ENCODE measurements at regions not wholly inside any gene's neighbourhood (a gene's known extent, or its start where the extent isn't known, plus 50 kb on each side); places are given as distances from the start of the nearest gene placed in this dataset.
"Not testable (repeated sequence)": the region's sequence is repeated elsewhere in the genome, so short reads cannot be mapped to it uniquely, and the experiment has no call there.

- Histone ChIP-seq H3K36me3 (ENCODE audit: control insufficient read depth, insufficient read depth, low read length) (no peaks in the 10 kb centered on the region), H3K27me3 (ENCODE audit: control insufficient read depth, insufficient read depth, low read length) (no peaks in the 10 kb centered on the region), H3K4me3 (ENCODE audit: low read depth, low read length) (no peak overlapping the region)
- FAIRE-seq (no peak), DNase-seq (ENCODE audit: low read depth) (peak; percentile 63)
- no peak for TF ChIP-seq CTCF (IDR thresholded peaks at IDR 0.05; ENCODE audit: insufficient read depth, low read length, severe bottlenecking)
Measured at GRCh38 chr3:159674583-159674982, 314.1 kb upstream of the IL12A start.

DNA sequence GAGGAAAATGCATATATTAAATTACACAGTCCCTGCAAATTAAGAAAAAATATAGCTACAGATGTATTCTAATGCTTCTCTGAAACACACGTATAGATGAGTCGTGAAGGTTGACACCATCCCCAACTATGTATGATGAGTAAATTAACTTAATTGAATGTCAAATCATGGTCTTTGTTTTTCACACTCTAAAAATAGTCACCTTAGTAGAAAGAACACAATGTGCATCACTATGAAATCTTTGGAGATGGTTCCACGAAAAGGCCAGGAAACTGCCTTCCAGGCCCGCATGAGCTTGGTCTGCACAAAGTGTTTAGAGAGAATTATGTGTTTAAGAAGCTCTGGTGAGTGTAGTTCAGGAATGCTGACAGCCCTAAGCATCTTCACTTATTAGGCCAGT, 313.4 kb upstream of the IL12A start:
- no peak for TF ChIP-seq CTCF (IDR thresholded peaks at IDR 0.05; ENCODE audit: insufficient read depth, low read length, severe bottlenecking)
- no peak for FAIRE-seq

DNA sequence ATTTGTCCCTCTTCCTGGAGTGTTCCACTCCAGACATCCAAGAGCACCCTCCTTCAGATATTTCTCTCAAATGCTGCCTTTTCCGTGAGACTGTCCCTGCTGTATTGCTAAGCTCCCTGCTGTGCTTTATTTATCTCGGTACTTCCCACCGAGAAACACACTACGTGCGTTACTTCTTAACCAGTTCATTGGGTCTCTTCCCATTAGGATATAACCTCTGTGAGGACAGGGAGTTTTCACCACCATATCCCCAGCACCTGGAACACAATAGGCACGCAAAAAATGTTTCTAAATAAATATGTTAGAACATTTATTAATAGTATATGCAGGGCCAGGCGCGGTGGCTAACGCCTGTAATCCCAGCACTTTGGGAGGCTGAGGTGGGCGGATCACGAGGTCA, 308.7 kb upstream of the IL12A start:
- Histone ChIP-seq H3K27me3 (ENCODE audit: control insufficient read depth, insufficient read depth, low read length) (no peaks in the 10 kb centered on the region), H3K4me3 (ENCODE audit: low read depth, low read length) (no peak overlapping the region), H3K36me3 (ENCODE audit: control insufficient read depth, insufficient read depth, low read length) (no peaks in the 10 kb centered on the region)
- FAIRE-seq, result no peak
- DNase-seq (ENCODE audit: low read depth), result no peak
- TF ChIP-seq CTCF (IDR thresholded peaks at IDR 0.05; ENCODE audit: insufficient read depth, low read length, severe bottlenecking), result no peak

More for the DNA sequence above, 313.4 kb upstream of the IL12A start:
- no peaks in the 10 kb centered on the region for H3K27me3 ChIP-seq (ENCODE audit: control insufficient read depth, insufficient read depth, low read length)
- DNase-seq (ENCODE audit: low read depth), result peak; percentile 53
- no peak overlapping the region for H3K4me3 ChIP-seq (ENCODE audit: low read depth, low read length)
- H3K36me3 ChIP-seq (ENCODE audit: control insufficient read depth, insufficient read depth, low read length), result no peaks in the 10 kb centered on the region

DNA sequence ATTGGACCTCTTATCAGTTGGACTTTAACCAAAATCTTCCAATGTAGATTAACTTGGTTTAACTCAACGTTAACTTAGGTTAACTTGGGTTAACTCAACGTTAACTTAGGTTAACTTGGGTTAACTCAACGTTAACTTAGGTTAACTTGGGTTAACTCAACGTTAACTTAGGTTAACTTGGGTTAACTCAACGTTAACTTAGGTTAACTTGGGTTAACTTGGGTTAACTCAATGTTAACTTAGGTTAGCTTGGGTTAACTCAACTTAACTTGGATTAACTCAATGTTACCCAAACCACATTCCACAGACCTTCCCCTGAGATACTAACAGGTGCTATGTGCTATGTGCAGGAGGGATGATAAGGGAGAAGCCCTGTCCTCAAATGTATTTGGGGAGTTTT, 306.9 kb upstream of the IL12A start:
- FAIRE-seq; H3K36me3 ChIP-seq (ENCODE audit: control insufficient read depth, insufficient read depth, low read length); H3K4me3 ChIP-seq (ENCODE audit: low read depth, low read length); DNase-seq (ENCODE audit: low read depth); H3K27me3 ChIP-seq (ENCODE audit: control insufficient read depth, insufficient read depth, low read length): not testable (repeated sequence)

GRCh38 chr3:159685801-159686200, 302.8 kb upstream of the IL12A start:
- H3K36me3 ChIP-seq (ENCODE audit: control insufficient read depth, insufficient read depth, low read length), result no peaks in the 10 kb centered on the region
- FAIRE-seq, result no peak

GRCh38 chr3:159693226-159693625, 295.4 kb upstream of the IL12A start:
- Histone ChIP-seq H3K4me3 (ENCODE audit: low read depth, low read length) (no peak overlapping the region), H3K36me3 (ENCODE audit: control insufficient read depth, insufficient read depth, low read length) (no peaks in the 10 kb centered on the region), H3K27me3 (ENCODE audit: control insufficient read depth, insufficient read depth, low read length) (no peaks in the 10 kb centered on the region)
- FAIRE-seq (no peak), DNase-seq (ENCODE audit: low read depth) (no peak)
- no peak for TF ChIP-seq CTCF (IDR thresholded peaks at IDR 0.05; ENCODE audit: insufficient read depth, low read length, severe bottlenecking)

More at GRCh38 chr3:159685801-159686200, 302.8 kb upstream of the IL12A start:
- no peak for DNase-seq (ENCODE audit: low read depth)
- no peak for TF ChIP-seq CTCF (IDR thresholded peaks at IDR 0.05; ENCODE audit: insufficient read depth, low read length, severe bottlenecking)
- Histone ChIP-seq H3K27me3 (ENCODE audit: control insufficient read depth, insufficient read depth, low read length) (no peaks in the 10 kb centered on the region), H3K4me3 (ENCODE audit: low read depth, low read length) (no peak overlapping the region)

All from bronchial epithelial cell (primary cell).